ENCODE measurements at regions not wholly inside any gene's neighbourhood (a gene's known extent, or its start where the extent isn't known, plus 50 kb on each side); places are given as distances from the start of the nearest gene placed in this dataset.

GRCh38 chr10:94172332-94172731 is 178.6 kb downstream of the PLCE1 start:
- Histone ChIP-seq H3K27ac (ENCODE audit: low read depth, low read length, poor library complexity, severe bottlenecking) (no peak overlapping the region), H3K4me3 (ENCODE audit: low read depth, low read length, poor library complexity, severe bottlenecking) (no peak overlapping the region), H3K36me3 (ENCODE audit: insufficient read depth, low read length, poor library complexity, severe bottlenecking) (no peaks in the 10 kb centered on the region), H3K4me1 (ENCODE audit: insufficient read depth, low read length, poor library complexity, severe bottlenecking) (no peaks in the 10 kb centered on the region), H3K9me3 (ENCODE audit: low read depth, low read length, poor library complexity, severe bottlenecking) (no peaks in the 10 kb centered on the region), H3K27me3 (replicated peaks; ENCODE audit: insufficient read depth, low read depth, low read length, poor library complexity) (no peaks in the 10 kb centered on the region)
- POLR2A ChIA-PET (ENCODE audit: low non-redundant PET), result no interaction called here
- TF ChIP-seq CTCF (conservative IDR thresholded peaks at IDR 0.05; ENCODE audit: low read depth, low read length) (no peak), EZH2 (IDR thresholded peaks at IDR 0.05; ENCODE audit: borderline replicate concordance, low read depth, low read length, poor library complexity, severe bottlenecking) (no peak)
- BruUV-seq (replicated peaks), result no TSS peak
- intact Hi-C loops (cut with micrococcal nuclease; ENCODE audit: unreplicated experiment), result no loop called here
- CTCF ChIA-PET, result no interaction called here
- no peak for DNase-seq (ENCODE audit: low spot score)

- Histone ChIP-seq H3K4me1 (ENCODE audit: insufficient read depth, low read length, poor library complexity, severe bottlenecking) (no peaks in the 10 kb centered on the region), H3K4me3 (ENCODE audit: low read depth, low read length, poor library complexity, severe bottlenecking) (no peak overlapping the region), H3K9me3 (ENCODE audit: low read depth, low read length, poor library complexity, severe bottlenecking) (no peaks in the 10 kb centered on the region), H3K36me3 (ENCODE audit: insufficient read depth, low read length, poor library complexity, severe bottlenecking) (no peaks in the 10 kb centered on the region), H3K27ac (ENCODE audit: low read depth, low read length, poor library complexity, severe bottlenecking) (no peak overlapping the region), H3K27me3 (replicated peaks; ENCODE audit: insufficient read depth, low read depth, low read length, poor library complexity) (no peaks in the 10 kb centered on the region)
- intact Hi-C loops (cut with micrococcal nuclease; ENCODE audit: unreplicated experiment), result no loop called here
- CTCF ChIA-PET, result no interaction called here
- POLR2A ChIA-PET (ENCODE audit: low non-redundant PET), result no interaction called here
- DNase-seq (ENCODE audit: low spot score), result no peak
- TF ChIP-seq CTCF (conservative IDR thresholded peaks at IDR 0.05; ENCODE audit: low read depth, low read length) (no peak), EZH2 (IDR thresholded peaks at IDR 0.05; ENCODE audit: borderline replicate concordance, low read depth, low read length, poor library complexity, severe bottlenecking) (no peak)
- no TSS peak for BruUV-seq (replicated peaks)
These were observed 179.9 kb downstream of the PLCE1 start for GRCh38 chr10:94173594-94173993.

GRCh38 chr10:94174838-94175237 is 181.1 kb downstream of the PLCE1 start:
- Histone ChIP-seq H3K36me3 (ENCODE audit: insufficient read depth, low read length, poor library complexity, severe bottlenecking) (no peaks in the 10 kb centered on the region), H3K4me3 (ENCODE audit: low read depth, low read length, poor library complexity, severe bottlenecking) (no peak overlapping the region), H3K27me3 (replicated peaks; ENCODE audit: insufficient read depth, low read depth, low read length, poor library complexity) (no peaks in the 10 kb centered on the region), H3K27ac (ENCODE audit: low read depth, low read length, poor library complexity, severe bottlenecking) (no peak overlapping the region), H3K4me1 (ENCODE audit: insufficient read depth, low read length, poor library complexity, severe bottlenecking) (no peaks in the 10 kb centered on the region), H3K9me3 (ENCODE audit: low read depth, low read length, poor library complexity, severe bottlenecking) (no peaks in the 10 kb centered on the region)
- CTCF ChIA-PET, result no interaction called here
- intact Hi-C loops (cut with micrococcal nuclease; ENCODE audit: unreplicated experiment), result no loop called here
- BruUV-seq (replicated peaks), result no TSS peak
- POLR2A ChIA-PET (ENCODE audit: low non-redundant PET), result no interaction called here
- no peak for DNase-seq (ENCODE audit: low spot score)
- TF ChIP-seq CTCF (conservative IDR thresholded peaks at IDR 0.05; ENCODE audit: low read depth, low read length) (no peak), EZH2 (IDR thresholded peaks at IDR 0.05; ENCODE audit: borderline replicate concordance, low read depth, low read length, poor library complexity, severe bottlenecking) (no peak)
